OCI-LY1 (cell line): ENCODE measurements at regions not wholly inside any gene's neighbourhood (a gene's known extent, or its start where the extent isn't known, plus 50 kb on each side); places are given as distances from the start of the nearest gene placed in this dataset.

Source experiments
- H2AFZ ChIP-seq: fragments of 200-600 bp; sonication (generic), shearing (Covaris generic); 2 replicates; pipeline ENCODE4 v1.6.0; 2014; ENCODE audit warnings: antibody characterized with exemption, mild to moderate bottlenecking, low read length
- H3F3A ChIP-seq: fragments of 200-600 bp; sonication (generic), shearing (Covaris generic); 2 replicates; pipeline ENCODE4 v1.6.0; 2014; ENCODE audit warnings: mild to moderate bottlenecking, antibody characterized with exemption, low read length, moderate library complexity; ENCODE audit not compliant: insufficient read depth
- H3K27ac ChIP-seq: fragments of 200-600 bp; sonication (generic); 2 replicates; pipeline ENCODE4 v1.5.1; 2014; ENCODE audit warnings: low read length, mixed run types, mild to moderate bottlenecking, low read depth; ENCODE audit not compliant: poor library complexity, severe bottlenecking
- H3K27me3 ChIP-seq: fragments of 200-600 bp; sonication (generic); 2 replicates; pipeline ENCODE4 v1.6.0; 2014; ENCODE audit warnings: antibody characterized with exemption, mild to moderate bottlenecking, low read length, moderate library complexity; ENCODE audit not compliant: insufficient read depth
- H3K36me3 ChIP-seq: fragments of 200-600 bp; sonication (generic); 2 replicates; pipeline ENCODE4 v1.6.1; 2014; ENCODE audit warnings: mild to moderate bottlenecking, antibody characterized with exemption, low read length, moderate library complexity, mixed read lengths; ENCODE audit not compliant: insufficient read depth
- H3K4me1 ChIP-seq: fragments of 200-600 bp; sonication (generic); 2 replicates; pipeline ENCODE4 v1.5.1; 2014; ENCODE audit warnings: mild to moderate bottlenecking, low read length, moderate library complexity; ENCODE audit not compliant: insufficient read depth, severe bottlenecking
- H3K4me2 ChIP-seq: fragments of 200-600 bp; sonication (generic), shearing (Covaris generic); 2 replicates; pipeline ENCODE4 v1.6.1; 2014; ENCODE audit warnings: low read length
- H3K4me3 ChIP-seq: fragments of 200-600 bp; sonication (generic); 2 replicates; pipeline ENCODE4 v1.5.1; 2014; ENCODE audit warnings: low read length, low read depth, mild to moderate bottlenecking, mixed read lengths; ENCODE audit not compliant: poor library complexity, severe bottlenecking
- H3K79me2 ChIP-seq: fragments of 200-600 bp; shearing (Covaris generic); 2 replicates; pipeline ENCODE4 v1.6.1; 2016; ENCODE audit warnings: mixed run types, low read length, mixed read lengths; ENCODE audit not compliant: insufficient read depth
- H3K9ac ChIP-seq: fragments of 200-600 bp; sonication (generic), shearing (Covaris generic); 2 replicates; pipeline ENCODE4 v1.6.1; 2014; ENCODE audit warnings: mild to moderate bottlenecking, low read length, mixed read lengths
- H3K9me2 ChIP-seq: fragments of 200-600 bp; sonication (generic), shearing (Covaris generic); 2 replicates; pipeline ENCODE4 v1.6.1; 2014; ENCODE audit warnings: low read depth, mild to moderate bottlenecking, low read length, mixed read lengths
- H3K9me3 ChIP-seq: fragments of 200-600 bp; shearing (Covaris generic); 2 replicates; pipeline ENCODE4 v1.6.1; 2014; ENCODE audit warnings: low read length, mixed read lengths
- H4K20me1 ChIP-seq: fragments of 200-600 bp; sonication (generic), shearing (Covaris generic); 2 replicates; pipeline ENCODE4 v1.6.0; 2016; ENCODE audit warnings: mild to moderate bottlenecking, low read length; ENCODE audit not compliant: insufficient read depth
- EZH2 ChIP-seq: fragments of 200-600 bp; sonication (generic), shearing (Covaris generic); IDR thresholded peaks from 2 replicates; pipeline ENCODE4 v1.8.0; 2017; ENCODE audit warnings: borderline replicate concordance, mixed run types, mild to moderate bottlenecking, antibody characterized with exemption, low read length, moderate library complexity, mixed read lengths
- TF ChIP-seq, protein P1 (sequence below): fragments of 200-600 bp; sonication (generic), shearing (Covaris generic); IDR thresholded peaks from 2 replicates; pipeline ENCODE4 v1.5.1; 2017; ENCODE audit warnings: mild to moderate bottlenecking, antibody characterized with exemption, low read length, moderate library complexity, mixed read lengths

DNA sequence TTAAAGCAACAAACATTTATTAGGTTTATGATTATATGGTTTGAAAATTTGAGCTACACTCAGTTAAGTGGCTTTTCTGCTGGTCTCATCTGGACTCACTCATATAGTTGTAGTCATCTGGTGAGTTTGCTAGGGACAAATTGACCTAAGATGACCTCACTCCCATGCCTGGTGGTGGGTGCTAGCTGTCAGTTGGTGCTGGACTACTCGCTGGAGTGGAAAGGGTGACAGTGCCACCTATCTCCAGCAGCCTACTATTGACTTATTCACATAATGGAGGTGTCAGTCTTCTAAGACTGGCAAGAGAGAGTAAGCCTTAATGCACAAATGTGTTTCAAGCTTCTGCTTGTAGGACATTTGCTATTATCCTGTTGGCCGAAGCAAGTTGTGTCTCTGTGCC lies 88.2 kb downstream of the TASL start:
- TF ChIP-seq, protein P1, sequence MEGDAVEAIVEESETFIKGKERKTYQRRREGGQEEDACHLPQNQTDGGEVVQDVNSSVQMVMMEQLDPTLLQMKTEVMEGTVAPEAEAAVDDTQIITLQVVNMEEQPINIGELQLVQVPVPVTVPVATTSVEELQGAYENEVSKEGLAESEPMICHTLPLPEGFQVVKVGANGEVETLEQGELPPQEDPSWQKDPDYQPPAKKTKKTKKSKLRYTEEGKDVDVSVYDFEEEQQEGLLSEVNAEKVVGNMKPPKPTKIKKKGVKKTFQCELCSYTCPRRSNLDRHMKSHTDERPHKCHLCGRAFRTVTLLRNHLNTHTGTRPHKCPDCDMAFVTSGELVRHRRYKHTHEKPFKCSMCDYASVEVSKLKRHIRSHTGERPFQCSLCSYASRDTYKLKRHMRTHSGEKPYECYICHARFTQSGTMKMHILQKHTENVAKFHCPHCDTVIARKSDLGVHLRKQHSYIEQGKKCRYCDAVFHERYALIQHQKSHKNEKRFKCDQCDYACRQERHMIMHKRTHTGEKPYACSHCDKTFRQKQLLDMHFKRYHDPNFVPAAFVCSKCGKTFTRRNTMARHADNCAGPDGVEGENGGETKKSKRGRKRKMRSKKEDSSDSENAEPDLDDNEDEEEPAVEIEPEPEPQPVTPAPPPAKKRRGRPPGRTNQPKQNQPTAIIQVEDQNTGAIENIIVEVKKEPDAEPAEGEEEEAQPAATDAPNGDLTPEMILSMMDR = peak; percentile 19; the same call in 1 of the 2 replicates
- no peak for TF ChIP-seq EZH2
- no peak overlapping the region for H3K4me2 ChIP-seq
- H3K4me1 ChIP-seq = no peaks in the 10 kb centered on the region
- no peaks in the 10 kb centered on the region for H3K79me2 ChIP-seq
- H3K4me3 ChIP-seq = no peak overlapping the region
- H3K36me3 ChIP-seq = no peaks in the 10 kb centered on the region
- H4K20me1 ChIP-seq = no peaks in the 10 kb centered on the region
- no peaks in the 10 kb centered on the region for H3K9me3 ChIP-seq
- H3K27me3 ChIP-seq = no peaks in the 10 kb centered on the region
- no peak overlapping the region for H2AFZ ChIP-seq
- no peak overlapping the region for H3K9ac ChIP-seq
- H3F3A ChIP-seq = no peaks in the 10 kb centered on the region
- H3K27ac ChIP-seq = no peak overlapping the region
- no peaks in the 10 kb centered on the region for H3K9me2 ChIP-seq

DNA sequence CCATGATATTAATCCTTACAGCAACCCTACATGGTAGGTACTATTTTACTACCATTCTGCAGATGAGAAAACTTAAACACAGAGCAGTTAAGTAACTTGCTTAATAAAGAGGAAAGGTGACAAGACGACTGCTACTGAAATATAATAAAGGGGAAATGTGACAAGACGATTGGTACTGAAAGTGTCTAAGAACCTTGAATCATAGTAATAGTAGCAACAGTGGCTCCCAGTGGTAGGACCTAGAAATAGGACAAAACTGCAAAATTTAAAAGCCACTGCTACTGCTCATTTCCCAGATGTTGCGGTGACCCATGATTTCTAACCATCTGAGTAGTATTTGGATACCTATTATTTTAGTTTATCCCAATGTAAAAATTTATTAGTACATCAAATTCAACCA lies 89.5 kb downstream of the TASL start:
- Histone ChIP-seq H3K4me3 (no peak overlapping the region), H2AFZ (no peak overlapping the region)
- no peak for TF ChIP-seq EZH2
- TF ChIP-seq, protein P1 = no peak

DNA sequence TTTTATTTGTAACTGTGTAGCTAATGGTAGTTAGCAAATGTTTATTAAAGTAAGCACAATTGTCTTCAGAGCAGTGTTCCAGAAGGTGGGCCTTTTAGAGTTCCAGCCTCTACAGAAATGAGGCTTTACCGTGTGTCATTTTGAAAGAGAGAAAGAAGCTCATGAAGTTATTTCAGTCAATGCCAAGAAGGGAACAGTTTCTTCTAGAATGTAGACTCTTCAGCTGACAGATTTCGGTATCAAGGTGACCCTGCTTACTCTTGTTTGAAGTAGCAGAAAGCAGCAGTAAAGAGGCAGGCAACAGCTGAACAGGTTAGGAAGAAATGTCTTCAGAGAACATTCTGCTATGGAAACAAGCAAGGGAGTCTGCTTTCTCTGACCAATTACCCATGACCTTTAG lies 93.6 kb downstream of the TASL start:
- Histone ChIP-seq H3K4me1 (no peaks in the 10 kb centered on the region), H3K9me2 (no peaks in the 10 kb centered on the region), H3K27ac (no peak overlapping the region), H3K79me2 (no peaks in the 10 kb centered on the region), H3K9me3 (no peaks in the 10 kb centered on the region), H3K9ac (no peak overlapping the region), H3K36me3 (no peaks in the 10 kb centered on the region), H3K4me3 (no peak overlapping the region), H2AFZ (no peak overlapping the region), H3K4me2 (no peak overlapping the region), H3K27me3 (no peaks in the 10 kb centered on the region), H3F3A (no peaks in the 10 kb centered on the region), H4K20me1 (no peaks in the 10 kb centered on the region)
- TF ChIP-seq, protein P1 = no peak

More for the DNA sequence above, 89.5 kb downstream of the TASL start:
- no peaks in the 10 kb centered on the region for H3K9me3 ChIP-seq
- H3K36me3 ChIP-seq = no peaks in the 10 kb centered on the region
- H3K4me2 ChIP-seq = no peak overlapping the region
- H4K20me1 ChIP-seq = no peaks in the 10 kb centered on the region
- no peaks in the 10 kb centered on the region for H3K9me2 ChIP-seq
- H3K27me3 ChIP-seq = no peaks in the 10 kb centered on the region
- no peak overlapping the region for H3K27ac ChIP-seq
- no peaks in the 10 kb centered on the region for H3K79me2 ChIP-seq
- H3F3A ChIP-seq = no peaks in the 10 kb centered on the region
- no peaks in the 10 kb centered on the region for H3K4me1 ChIP-seq
- H3K9ac ChIP-seq = no peak overlapping the region
